ENCODE measurements at regions not wholly inside any gene's neighbourhood (a gene's known extent, or its start where the extent isn't known, plus 50 kb on each side); places are given as distances from the start of the nearest gene placed in this dataset.

DNA sequence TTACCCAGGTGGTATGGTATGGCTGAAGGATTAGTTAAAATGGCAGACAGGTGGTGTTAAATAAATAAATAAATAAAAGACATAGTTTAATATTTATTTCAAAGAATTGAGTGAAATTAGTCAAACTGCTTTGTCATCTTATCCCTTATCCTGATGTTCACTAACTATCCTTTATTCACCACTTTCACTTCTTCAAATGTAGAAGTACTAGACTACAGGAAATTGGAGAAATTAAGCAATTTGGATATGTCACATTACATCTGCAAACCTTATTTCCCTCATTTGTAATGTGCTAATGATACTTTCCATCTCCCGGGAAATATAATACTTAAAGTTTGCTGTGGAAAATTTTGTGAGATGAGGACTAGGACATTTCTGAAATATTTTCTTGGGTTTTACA is 1195.7 kb downstream of the LRFN5 start:
- ATAC-seq (no peak), DNase-seq (no peak)
- in situ Hi-C loops (cut with MboI; ENCODE audit: low sequenced_read_pairs in 4 of 4) (no loop called here), intact Hi-C loops (cut with DNase I; ENCODE audit: low total_unique reads) (no loop called here)
- Histone ChIP-seq H3K36me3 (no peaks in the 10 kb centered on the region), H3K27me3 (no peaks in the 10 kb centered on the region), H3K4me1 (no peaks in the 10 kb centered on the region), H3K9me3 (no peaks in the 10 kb centered on the region), H3K4me3 (no peak overlapping the region), H3K27ac (no peak overlapping the region)
- TF ChIP-seq POLR2A (IDR thresholded peaks at IDR 0.05) (no peak), CTCF (IDR thresholded peaks at IDR 0.05 in 4 of 5, conservative IDR thresholded peaks at IDR 0.05 in 1 of 5) (no peak)

- Histone ChIP-seq H3K9me3 (no peaks in the 10 kb centered on the region), H3K4me3 (no peak overlapping the region), H3K27me3 (no peaks in the 10 kb centered on the region), H3K4me1 (no peaks in the 10 kb centered on the region), H3K27ac (no peak overlapping the region), H3K36me3 (no peaks in the 10 kb centered on the region)
- DNase-seq (no peak), ATAC-seq (no peak)
- in situ Hi-C loops (cut with MboI; ENCODE audit: low sequenced_read_pairs in 4 of 4) (no loop called here), intact Hi-C loops (cut with DNase I; ENCODE audit: low total_unique reads) (no loop called here)
- TF ChIP-seq POLR2A (IDR thresholded peaks at IDR 0.05) (no peak), CTCF (IDR thresholded peaks at IDR 0.05 in 4 of 5, conservative IDR thresholded peaks at IDR 0.05 in 1 of 5) (no peak)
These were observed 1185.5 kb downstream of the LRFN5 start for GRCh38 chr14:42792166-42792565.

DNA sequence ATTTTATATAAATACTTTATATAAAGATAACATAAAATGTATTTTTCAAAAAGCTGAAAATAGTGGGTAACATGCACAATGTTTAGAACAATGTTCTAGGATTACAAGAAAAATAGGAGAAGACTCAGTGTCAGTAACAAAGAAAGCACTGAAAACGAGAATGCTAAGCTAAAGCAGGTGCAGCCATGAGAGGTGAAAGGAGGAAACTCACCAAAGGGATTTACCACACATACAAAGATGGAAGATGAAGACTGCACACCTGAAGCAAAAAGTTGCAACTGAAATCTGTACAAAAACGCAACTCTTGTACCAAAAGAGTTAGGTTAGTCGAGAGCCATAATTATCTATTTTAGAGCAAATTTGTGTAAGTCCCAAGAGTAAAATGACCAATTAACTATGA is 1176.1 kb downstream of the LRFN5 start:
- in situ Hi-C loops (cut with MboI; ENCODE audit: low sequenced_read_pairs in 4 of 4): no loop called here
- no peak overlapping the region for H3K4me3 ChIP-seq
- intact Hi-C loops (cut with DNase I; ENCODE audit: low total_unique reads): no loop called here
- no peaks in the 10 kb centered on the region for H3K27me3 ChIP-seq
- H3K36me3 ChIP-seq: no peaks in the 10 kb centered on the region
- no peak overlapping the region for H3K27ac ChIP-seq
- H3K4me1 ChIP-seq: no peaks in the 10 kb centered on the region
- DNase-seq: no peak
- no peaks in the 10 kb centered on the region for H3K9me3 ChIP-seq
- no peak for ATAC-seq
- TF ChIP-seq CTCF (IDR thresholded peaks at IDR 0.05 in 4 of 5, conservative IDR thresholded peaks at IDR 0.05 in 1 of 5) (no peak), POLR2A (IDR thresholded peaks at IDR 0.05) (no peak)

DNA sequence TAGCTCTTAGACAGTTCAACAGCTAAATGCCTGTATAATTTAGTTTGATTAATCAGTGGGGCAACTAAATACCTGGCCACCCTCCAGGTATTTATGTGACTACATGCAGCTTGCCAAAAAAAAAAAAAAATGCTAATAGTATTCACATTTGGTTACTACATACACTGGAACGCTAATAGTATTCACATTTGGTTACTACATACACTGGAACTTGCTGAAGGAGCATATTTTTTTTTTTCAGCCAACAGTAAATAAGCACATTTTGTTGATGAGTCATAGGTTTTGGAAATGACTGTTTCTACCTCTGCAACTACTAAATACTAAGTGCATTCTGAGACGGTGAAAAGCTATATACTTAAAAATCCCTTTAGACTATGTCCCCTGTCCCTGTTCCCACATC is 1172.3 kb downstream of the LRFN5 start:
- Histone ChIP-seq H3K4me3 (no peak overlapping the region), H3K27ac (no peak overlapping the region), H3K27me3 (no peaks in the 10 kb centered on the region), H3K4me1 (no peaks in the 10 kb centered on the region), H3K9me3 (no peaks in the 10 kb centered on the region), H3K36me3 (no peaks in the 10 kb centered on the region)
- DNase-seq: no peak
- TF ChIP-seq CTCF (IDR thresholded peaks at IDR 0.05 in 4 of 5, conservative IDR thresholded peaks at IDR 0.05 in 1 of 5) (no peak), POLR2A (IDR thresholded peaks at IDR 0.05) (no peak)
- intact Hi-C loops (cut with DNase I; ENCODE audit: low total_unique reads): no loop called here
- in situ Hi-C loops (cut with MboI; ENCODE audit: low sequenced_read_pairs in 4 of 4): no loop called here
- no peak for ATAC-seq

- intact Hi-C loops (cut with DNase I; ENCODE audit: low total_unique reads): no loop called here
- no peak for ATAC-seq
These were observed 1144.1 kb downstream of the LRFN5 start for GRCh38 chr14:42750771-42751170.

More at GRCh38 chr14:42750771-42751170, 1144.1 kb downstream of the LRFN5 start:
- Histone ChIP-seq H3K4me3 (no peak overlapping the region), H3K9me3 (no peaks in the 10 kb centered on the region), H3K27me3 (no peaks in the 10 kb centered on the region), H3K27ac (no peak overlapping the region), H3K36me3 (no peaks in the 10 kb centered on the region), H3K4me1 (no peaks in the 10 kb centered on the region)
- no peak for DNase-seq
- TF ChIP-seq CTCF (IDR thresholded peaks at IDR 0.05 in 4 of 5, conservative IDR thresholded peaks at IDR 0.05 in 1 of 5): no peak
- TF ChIP-seq POLR2A (IDR thresholded peaks at IDR 0.05): no peak
- in situ Hi-C loops (cut with MboI; ENCODE audit: low sequenced_read_pairs in 4 of 4): no loop called here

Data from gastrocnemius medialis (tissue), 4 donors.